HTR-8/SVneo (cell line): ENCODE measurements at regions not wholly inside any gene's neighbourhood (a gene's known extent, or its start where the extent isn't known, plus 50 kb on each side); places are given as distances from the start of the nearest gene placed in this dataset.
"Not testable (repeated sequence)": the region's sequence is repeated elsewhere in the genome, so short reads cannot be mapped to it uniquely, and the experiment has no call there.

ENCODE experiments used
- DNase-seq: peaks from one replicate; pipeline ENCODE4 v3.0.0; 2011; ENCODE audit warnings: low spot score, mixed read lengths; ENCODE audit not compliant: insufficient read length
- FAIRE-seq: peaks from 2 replicates; lab custom pipeline; 2011; peaks lifted over from hg19 to GRCh38; lab: Jason Lieb, UNC

DNA sequence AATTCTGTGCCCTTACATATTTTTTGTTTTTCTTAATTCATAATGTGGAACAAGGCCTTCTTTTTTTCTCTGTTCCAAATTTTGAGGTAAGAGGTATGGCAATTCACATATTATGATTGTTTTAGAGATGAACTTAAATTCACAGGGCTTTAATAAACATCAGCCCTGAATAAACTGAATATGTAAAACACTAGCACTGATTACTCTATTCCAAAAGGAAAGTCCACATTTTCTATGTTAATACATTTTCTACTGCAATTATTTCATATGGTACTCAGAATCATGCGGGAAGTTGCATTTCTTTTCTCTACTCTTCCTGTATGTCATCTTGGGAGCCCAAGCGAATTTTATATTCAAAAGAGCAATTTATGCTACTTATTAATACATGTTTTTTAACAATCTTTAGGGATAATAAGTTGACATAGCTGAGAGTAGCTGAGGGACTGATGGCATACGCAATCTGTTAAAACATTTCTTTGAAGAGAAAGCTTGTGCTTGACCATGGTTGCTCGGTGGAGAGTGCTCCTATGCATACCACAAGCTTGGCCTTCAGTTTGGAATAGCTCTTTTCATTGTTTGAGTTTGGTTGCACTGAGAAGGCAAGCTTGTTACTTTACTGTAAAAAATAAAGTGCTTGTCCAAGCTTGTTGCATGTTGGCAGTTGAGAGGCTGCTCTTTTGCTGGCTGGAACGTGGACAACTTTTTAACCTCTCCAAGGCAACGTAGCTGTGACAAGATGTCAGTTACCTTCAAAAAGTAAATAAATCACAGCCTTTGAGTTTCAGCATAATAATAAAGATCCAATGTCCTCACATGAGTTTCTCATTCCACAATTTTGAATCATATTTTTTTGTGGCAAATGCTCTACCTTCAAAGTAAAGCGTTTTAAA lies 196.3 kb upstream of the SPRY1 start:
- DNase-seq (no peak), FAIRE-seq (no peak)

DNA sequence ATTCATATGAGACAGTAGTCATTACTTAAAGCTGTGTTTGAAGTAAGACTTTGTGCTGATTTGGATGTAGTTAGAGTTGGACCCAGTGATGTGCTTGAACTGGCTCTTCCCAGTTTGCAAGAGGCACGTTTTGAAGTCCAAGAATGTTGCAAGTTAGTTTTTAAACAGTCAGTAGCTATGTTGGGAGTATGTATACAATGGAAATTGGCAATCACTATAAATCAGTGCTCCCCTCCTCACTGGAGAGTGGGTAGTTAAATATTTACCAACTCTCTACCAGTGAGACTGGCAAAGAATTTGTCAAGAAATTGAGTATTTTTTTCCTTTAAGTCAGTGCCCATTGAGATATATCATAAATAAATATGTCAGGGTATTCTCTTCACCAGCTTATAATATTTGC lies 191.9 kb upstream of the SPRY1 start:
- no peak for DNase-seq
- no peak for FAIRE-seq

DNA sequence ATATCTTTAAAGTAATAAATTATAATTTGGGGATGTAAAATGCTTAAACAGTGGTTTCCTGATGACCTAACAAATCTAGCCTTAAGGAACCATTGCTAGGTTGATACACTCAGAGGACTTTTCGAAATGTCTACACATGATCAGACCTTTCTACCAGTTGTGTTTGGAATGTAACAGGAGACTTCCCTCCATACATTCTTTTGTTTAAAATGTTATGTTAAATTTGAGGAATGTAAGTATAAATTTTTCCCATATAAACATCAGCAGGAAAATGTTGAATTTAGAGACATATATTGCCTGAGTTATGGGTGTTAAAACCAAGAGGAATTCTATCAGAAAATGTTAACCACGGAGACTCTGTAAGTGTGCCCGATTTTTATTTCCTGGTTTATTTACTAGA lies 190.6 kb upstream of the SPRY1 start:
- no peak for FAIRE-seq
- no peak for DNase-seq

DNA sequence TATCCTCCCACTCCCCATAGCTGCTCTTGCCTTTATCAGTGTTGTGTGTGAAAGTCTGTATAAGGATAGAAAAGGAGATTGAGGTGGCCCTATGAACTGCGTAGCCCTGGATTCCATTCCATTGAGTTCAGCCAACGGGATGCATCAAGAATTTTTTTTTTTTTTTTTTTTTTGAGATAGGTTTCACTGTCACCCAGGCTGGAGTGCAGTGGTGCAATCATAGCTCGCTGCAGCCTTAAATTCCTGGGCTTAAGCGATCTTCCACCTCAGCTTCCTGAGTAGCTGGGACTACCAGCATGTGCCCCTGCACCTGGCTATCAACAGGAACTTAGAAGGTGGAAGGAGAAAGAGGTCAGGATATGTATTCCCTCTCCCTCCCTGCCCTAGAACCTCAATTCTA lies 187.2 kb upstream of the SPRY1 start:
- no peak for FAIRE-seq
- DNase-seq, result no peak

DNA sequence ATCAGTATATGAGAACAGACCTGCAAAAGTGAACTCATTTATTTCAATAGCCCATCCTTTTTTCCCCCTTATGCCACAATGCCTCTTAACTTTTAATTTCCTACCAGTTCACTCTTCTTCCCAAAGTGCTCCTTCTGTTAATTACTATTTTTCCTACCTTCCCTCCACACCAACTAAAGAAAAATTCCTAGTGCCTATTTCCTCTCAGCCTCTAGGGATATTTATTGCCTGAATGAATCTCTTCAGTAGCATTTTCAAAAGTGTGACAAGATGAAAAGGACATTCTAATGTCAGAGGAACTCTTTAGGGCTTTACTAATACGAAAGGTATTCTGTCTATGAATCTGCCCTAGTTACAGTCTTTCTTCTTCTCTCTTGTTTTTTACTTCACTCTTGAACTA lies 181.1 kb upstream of the SPRY1 start:
- DNase-seq (no peak), FAIRE-seq (no peak)

DNA sequence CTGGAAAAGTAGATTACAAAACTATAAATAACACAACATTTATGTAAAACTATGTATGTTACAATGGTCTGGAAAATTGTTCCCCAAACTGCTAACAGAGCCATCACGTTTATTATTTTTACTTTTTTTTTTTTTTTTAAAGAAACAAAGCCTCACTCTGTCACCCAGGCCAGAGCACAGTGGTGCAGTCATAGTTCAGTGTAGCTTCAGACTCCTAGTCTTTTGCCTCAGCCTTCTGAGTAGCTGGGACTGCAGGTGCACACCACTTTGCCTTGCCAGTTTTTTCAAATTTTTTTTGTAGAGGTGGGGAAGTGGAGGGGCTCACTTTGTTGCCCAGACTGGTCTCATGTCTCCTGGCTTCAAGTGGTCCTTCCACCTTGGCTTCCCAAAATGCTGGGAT lies 180.1 kb upstream of the SPRY1 start:
- no peak for FAIRE-seq
- no peak for DNase-seq

DNA sequence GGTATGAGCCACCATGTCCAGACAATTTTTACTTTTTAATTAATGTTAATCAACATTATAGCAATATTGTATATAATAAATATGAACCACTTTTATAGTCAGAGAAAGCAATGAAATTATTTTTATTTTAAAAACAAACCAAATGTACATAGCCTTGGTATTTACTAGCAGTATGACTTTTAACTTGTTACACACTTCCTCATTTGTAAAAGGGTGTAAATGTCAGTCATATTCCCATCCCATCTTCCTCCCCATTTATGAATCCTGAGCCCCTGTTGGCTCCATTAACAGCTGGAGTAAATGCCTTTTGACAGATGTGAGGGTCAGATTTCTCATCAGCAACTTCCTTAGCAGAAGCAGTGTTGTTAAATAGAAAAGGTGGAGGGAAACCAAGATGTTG lies 179.6 kb upstream of the SPRY1 start:
- DNase-seq (no peak), FAIRE-seq (no peak)

DNA sequence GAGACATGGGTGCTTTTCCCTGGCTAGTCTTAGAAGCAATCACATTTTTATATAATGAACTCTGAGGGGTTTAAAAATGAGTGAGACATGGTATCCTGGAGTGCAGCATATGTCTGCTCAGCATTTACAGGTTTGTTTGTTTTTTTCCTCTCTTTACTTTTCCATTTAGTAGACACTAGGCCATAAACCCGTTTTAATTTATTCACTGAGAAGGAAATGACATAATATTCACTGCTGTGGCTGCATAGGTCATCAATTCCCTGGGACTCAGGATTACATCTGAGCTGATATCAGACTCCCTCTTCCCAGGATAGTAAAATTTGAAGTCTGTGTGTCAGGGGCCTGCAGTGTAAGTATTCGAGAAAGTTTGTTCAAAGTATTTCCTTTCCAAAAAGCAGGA lies 178.9 kb upstream of the SPRY1 start:
- FAIRE-seq, result no peak
- no peak for DNase-seq

DNA sequence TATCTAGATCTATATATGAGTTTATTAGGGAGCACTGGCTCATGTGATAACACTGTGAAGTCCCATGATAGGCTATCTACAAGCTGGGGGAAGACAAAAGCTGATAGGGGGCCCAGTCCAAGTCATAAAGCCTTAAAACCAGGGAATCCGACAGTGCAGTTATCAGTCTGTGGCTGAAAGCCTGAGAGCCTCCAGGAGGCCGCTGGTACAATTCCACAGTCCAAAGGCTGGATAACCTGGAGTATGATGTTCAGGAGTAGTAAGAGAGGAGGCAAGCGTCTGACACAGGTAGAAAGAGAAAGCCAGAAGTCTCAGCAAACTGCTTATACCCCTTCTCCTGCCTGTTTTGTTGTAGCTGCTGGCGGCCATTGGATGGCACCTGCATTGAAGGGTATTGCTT lies 177.6 kb upstream of the SPRY1 start:
- FAIRE-seq, result no peak
- no peak for DNase-seq

DNA sequence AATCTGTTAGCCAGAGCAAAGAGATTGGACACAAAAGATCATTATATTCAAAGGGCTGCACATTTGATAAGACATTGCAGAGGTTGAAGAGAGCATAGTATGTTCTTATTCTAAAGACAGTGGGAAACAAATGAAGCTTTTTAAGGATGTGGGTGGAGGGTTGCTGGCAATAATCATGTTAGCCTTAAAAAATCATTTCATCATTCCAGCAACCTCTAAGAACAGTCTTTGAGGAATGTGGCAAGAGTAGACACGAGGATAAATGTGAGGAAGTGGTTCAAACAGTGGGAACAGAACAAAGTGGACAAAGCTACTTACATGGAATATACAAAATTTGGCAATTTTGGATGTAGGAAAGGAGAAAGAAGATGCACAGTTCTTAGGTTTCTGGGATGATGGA lies 167.3 kb upstream of the SPRY1 start:
- DNase-seq (no peak), FAIRE-seq (no peak)

DNA sequence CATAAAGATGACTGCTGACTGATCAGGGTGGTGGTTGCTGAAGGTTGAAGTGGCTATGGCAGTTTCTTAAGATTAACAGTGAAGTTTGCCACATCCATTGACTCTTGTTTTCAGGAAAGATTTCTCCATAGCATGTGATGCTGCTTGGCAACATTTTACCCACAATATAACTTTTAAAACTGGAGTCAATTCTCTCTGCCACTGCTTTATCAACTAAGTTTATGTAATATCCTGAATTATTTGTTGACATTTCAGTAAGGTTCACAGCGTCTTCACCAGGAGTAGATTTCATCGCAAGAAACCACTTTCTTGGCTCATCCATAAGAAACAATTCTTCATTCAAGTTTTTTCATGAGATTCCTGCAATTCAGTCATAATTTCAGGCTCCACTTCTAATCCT lies 166.5 kb upstream of the SPRY1 start:
- no peak for DNase-seq
- FAIRE-seq, result no peak

DNA sequence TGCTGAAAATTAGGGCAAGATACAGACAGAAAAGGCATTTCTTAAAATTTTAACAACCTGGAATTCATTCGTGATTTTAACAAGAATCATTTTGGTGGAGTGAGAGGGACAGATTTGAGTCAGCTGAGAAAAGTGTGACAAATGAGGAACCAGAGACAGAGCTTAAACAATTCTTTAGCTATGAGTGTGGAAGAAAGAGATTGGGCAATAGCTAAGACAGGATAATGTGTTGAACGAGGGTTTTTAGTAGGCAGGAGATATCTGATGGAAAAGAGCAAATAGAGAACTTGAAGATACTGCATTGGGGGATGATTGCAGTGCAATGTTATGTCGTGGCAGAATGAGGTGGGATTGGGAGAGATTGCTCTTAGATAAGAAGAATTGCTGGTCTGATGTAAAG lies 164.2 kb upstream of the SPRY1 start:
- DNase-seq (peak; percentile 6), FAIRE-seq (no peak)

DNA sequence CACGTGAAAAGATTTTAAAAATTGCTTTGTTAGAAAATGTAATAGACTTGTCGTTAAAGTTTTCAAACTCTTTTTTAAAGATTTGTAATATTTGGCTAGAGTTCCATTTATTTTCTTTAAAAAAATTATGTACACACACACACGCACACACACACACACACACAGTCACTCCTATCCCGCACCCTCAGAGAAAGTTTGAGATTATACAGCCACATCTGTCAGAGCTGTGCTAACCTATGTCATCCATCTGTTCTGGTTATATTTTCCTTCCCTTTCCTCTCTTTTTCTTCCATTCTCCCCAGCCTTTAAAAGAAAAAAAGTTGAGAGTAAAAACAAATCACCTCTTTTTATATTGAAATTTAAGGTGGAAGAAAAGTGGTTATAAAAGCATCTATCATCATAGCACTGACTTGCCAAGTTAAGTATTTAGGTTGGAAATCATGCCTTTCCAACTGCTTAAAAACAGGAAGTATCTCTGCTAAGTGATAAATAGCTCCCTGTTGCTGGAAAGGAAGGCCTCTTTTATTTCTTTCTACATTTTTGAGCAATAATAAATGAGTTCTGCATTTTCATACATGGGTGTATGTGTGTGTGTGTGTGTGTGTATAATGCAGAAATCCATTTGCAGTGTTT lies 163.3 kb upstream of the SPRY1 start:
- FAIRE-seq, result no peak

DNA sequence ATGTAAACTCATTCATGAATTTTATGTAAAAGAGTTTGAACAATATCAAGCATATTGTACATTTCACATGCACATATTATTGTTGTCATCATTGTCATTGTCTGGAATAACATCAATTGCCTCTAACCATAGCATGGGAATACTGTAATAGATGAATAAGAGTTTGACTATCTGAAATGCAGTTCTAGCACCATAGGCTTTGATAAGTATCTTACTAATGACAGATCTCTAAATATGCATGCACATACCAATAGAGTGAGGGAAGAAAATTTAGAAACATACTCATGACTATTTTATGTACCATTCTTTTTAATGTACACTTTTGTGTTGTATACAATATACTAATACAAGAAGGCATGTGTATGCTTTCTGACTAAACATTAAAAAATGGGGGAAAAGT lies 161.6 kb upstream of the SPRY1 start:
- FAIRE-seq (no peak), DNase-seq (no peak)

More for the DNA sequence above, 163.3 kb upstream of the SPRY1 start:
- DNase-seq, result no peak

DNA sequence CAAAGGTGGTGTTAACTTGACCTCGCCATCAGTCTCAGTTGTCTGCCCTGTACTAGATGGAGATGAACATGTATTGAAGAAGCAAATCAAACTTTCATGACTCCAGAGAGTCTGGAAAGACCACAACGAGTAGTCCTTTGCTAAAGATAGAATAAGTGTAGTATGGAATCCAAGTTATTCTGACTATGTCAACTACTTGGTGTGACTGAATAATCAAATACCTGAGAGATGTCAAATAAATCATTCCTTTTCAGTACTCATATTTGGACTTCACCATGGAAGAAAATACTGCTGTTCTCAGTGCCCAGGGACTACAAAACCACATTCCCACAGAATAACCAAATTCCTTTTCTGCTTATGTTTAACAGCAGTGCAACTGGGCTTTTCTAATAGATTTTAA lies 161.2 kb upstream of the SPRY1 start:
- DNase-seq, result peak; percentile 19
- no peak for FAIRE-seq

DNA sequence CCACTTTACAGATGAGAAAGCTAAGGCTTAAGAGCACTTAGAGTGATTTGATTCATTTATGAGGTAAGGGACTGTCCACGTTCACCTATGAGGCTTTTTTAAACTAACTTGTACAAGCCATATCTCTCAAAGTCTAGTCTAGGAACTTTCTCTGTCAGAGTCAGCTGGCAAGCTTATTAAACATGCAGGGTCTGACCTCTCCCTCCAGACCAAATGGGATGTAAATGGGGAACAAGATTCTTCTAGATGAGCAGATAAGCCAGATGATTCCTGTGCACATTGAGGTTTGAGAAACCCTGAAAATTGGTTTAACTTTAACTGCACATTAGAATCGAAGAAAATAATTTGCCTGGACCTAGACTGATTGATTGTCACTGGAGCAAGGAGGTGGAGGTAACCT lies 160.0 kb upstream of the SPRY1 start:
- no peak for FAIRE-seq
- DNase-seq, result no peak

DNA sequence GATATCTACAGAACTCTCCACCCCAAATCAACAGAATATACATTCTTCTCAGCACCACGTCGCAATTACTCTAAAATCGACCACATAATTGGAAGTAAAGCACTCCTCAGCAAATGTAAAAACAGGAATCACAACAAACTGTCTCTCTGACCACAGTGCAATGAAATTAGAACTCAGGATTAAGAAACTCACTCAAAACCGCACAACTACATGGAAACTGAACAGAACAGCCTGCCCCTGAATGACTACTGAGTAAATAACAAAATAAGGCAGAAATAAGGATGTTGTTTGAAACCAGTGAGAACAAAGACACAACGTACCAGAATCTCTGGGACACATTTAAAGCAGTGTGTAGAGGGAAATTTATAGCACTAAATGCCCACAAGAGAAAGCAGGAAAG lies 156.3 kb upstream of the SPRY1 start:
- DNase-seq, FAIRE-seq: not testable (repeated sequence)

DNA sequence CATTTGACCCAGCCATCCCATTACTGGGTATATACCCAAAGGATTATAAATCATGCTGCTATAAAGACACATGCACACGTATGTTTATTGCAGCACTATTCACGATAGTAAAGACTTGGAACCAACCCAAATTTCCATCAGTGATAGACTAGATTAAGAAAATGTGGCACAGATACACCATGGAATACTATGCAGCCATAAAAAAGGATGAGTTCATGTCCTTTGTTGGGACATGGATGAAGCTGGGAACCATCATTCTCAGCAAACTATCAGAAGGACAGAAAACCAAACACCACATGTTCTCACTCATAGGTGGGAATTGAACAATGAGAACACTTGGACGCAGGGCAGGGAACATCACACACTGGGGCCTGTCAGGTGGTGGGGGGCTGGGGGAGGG lies 153.4 kb upstream of the SPRY1 start:
- not testable (repeated sequence) for FAIRE-seq, DNase-seq

DNA sequence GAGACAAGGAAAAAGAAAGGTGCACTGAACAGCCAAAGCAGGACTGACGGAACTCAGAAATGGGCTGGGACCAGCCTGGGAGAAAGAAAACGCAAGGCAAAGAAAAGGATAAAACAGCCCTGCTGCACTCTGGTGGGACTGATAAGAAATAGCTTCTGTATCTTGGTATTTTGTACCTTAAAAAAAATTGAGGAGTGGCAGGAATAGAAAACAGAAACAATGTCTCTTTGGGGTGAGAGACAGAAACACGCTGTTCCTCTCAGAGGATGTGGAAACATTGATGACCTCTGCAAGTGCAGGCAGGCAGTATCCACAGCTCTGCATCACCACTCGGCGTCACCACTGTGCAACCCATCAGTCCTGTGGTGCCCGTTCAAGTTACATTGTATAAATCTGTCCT lies 152.5 kb upstream of the SPRY1 start:
- FAIRE-seq (no peak), DNase-seq (no peak)

DNA sequence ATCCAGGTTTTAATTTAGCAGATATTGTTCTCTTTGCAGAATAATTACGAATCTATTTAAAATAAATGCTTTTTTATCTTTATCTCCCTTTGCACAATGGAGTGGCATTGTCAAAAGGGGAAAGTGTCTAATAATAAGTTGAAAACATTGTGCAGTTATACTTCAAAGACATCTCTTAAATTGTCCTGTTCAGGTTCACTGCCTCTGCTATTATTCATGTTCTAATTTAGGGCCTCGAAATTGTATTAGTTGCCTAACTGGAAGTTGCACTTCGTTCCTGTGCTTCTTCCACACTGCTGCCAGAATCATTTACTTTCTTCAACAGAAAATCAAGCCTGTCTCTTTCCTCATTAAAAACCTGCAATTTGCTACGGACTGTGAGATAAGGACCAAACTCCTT lies 150.5 kb upstream of the SPRY1 start:
- no peak for FAIRE-seq
- no peak for DNase-seq

DNA sequence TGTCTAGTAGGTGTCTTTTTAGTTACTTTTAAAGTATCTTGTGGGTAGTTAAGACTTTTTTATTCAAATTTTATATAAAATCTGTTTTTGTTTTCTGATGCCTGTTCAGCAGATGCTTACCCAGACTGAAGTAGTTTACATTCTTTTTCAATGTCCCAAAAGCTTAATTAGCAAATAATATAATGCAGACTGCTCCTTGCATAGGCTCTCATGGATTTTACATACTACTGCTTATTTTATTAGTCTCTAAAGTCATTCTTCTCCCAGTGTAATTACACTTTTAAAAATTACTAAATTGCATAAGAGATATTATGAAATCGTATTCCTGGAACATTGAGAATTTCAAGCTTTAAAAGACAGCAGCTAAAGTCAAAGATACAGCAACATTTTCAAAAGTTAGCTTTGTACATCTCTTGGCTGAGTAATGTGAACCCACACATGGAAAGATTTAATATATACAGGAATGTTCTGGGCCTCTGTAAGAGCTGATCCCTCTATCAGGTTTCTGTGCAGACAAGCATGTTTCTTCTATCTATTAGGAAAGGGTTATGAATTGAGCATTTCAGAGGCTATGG lies 148.4 kb upstream of the SPRY1 start:
- no peak for DNase-seq
- FAIRE-seq, result no peak

DNA sequence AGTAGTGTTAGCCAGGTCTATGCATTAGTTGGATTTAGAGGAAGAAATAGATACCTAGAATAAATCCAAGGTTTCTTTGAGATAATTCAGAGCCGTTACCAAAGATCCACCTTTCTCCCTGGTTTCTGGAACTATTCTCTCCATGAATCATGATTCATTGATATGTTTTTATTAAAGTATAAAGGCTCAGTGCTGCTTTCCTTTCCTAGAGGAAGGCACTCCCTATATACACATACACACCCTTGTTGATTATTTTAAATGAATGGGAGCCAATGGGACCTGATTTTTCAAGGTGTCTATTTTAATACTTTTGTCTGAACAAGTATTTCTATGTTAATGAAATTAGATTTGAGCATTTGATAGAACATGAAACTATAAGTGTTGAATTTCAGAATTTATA lies 146.8 kb upstream of the SPRY1 start:
- DNase-seq, result no peak
- no peak for FAIRE-seq
